Smooth muscle cell (in vitro differentiated cells): ENCODE measurements at regions not wholly inside any gene's neighbourhood (a gene's known extent, or its start where the extent isn't known, plus 50 kb on each side); places are given as distances from the start of the nearest gene placed in this dataset.

Experiments
- DNase-seq: peaks from one replicate; lab custom pipeline; 2025; ENCODE audit not compliant: unreplicated experiment; lab: John Stamatoyannopoulos, UW
- H2AFZ ChIP-seq: fragments of 200-600 bp; sonication (generic); 2 replicates; pipeline ENCODE4 v1.6.0; 2016; ENCODE audit warnings: antibody characterized with exemption, low read depth, mild to moderate bottlenecking
- H3F3A ChIP-seq: fragments of 200-600 bp; sonication (generic); 2 replicates; pipeline ENCODE4 v1.6.0; 2017; ENCODE audit warnings: antibody characterized with exemption, low read depth
- H3K27ac ChIP-seq: fragments of 200-600 bp; sonication (generic); 2 replicates; pipeline ENCODE4 v1.5.1; 2016; ENCODE audit warnings: low read depth, mild to moderate bottlenecking
- H3K27me3 ChIP-seq: fragments of 200-600 bp; sonication (generic); 2 replicates; pipeline ENCODE4 v1.6.1; 2016; ENCODE audit warnings: low read depth, mild to moderate bottlenecking
- H3K36me3 ChIP-seq: fragments of 200-600 bp; sonication (generic); 2 replicates; pipeline ENCODE4 v1.5.1; 2016; ENCODE audit warnings: low read depth
- H3K4me1 ChIP-seq: fragments of 200-600 bp; sonication (generic); 2 replicates; pipeline ENCODE4 v1.5.1; 2016; ENCODE audit warnings: low read depth
- H3K4me2 ChIP-seq: fragments of 200-600 bp; sonication (generic); 2 replicates; pipeline ENCODE4 v1.6.0; 2016; ENCODE audit warnings: mild to moderate bottlenecking
- H3K4me3 ChIP-seq: fragments of 200-600 bp; sonication (generic); 2 replicates; pipeline ENCODE4 v1.5.1; 2016; ENCODE audit warnings: mild to moderate bottlenecking
- H3K79me2 ChIP-seq: fragments of 200-600 bp; sonication (generic); 2 replicates; pipeline ENCODE4 v1.6.0; 2016; ENCODE audit warnings: low read depth, mild to moderate bottlenecking
- H3K9ac ChIP-seq: fragments of 200-600 bp; sonication (generic); 2 replicates; pipeline ENCODE4 v1.6.0; 2016; ENCODE audit warnings: low read depth
- H3K9me3 ChIP-seq: fragments of 200-600 bp; sonication (generic); replicated peaks from 2 replicates; pipeline ENCODE4 v1.5.1; 2016; ENCODE audit warnings: low read depth
- H4K20me1 ChIP-seq: fragments of 200-600 bp; sonication (generic); 2 replicates; pipeline ENCODE4 v1.6.0; 2016; ENCODE audit warnings: low read depth
- WGBS: methylation state at CpG from one replicate; pipeline ENCODE4 v1.1.7; 2016; ENCODE audit warnings: low lambda C conversion rate; 5-methylcytosine and 5-hydroxymethylcytosine counted together
- TF ChIP-seq, protein P1 (sequence below): fragments of 200-600 bp; sonication (generic); IDR thresholded peaks from 2 replicates; pipeline ENCODE4 v1.5.1; 2017; ENCODE audit warnings: borderline replicate concordance, mild to moderate bottlenecking, antibody characterized with exemption; ENCODE audit not compliant: insufficient read depth, poor library complexity, severe bottlenecking

DNA sequence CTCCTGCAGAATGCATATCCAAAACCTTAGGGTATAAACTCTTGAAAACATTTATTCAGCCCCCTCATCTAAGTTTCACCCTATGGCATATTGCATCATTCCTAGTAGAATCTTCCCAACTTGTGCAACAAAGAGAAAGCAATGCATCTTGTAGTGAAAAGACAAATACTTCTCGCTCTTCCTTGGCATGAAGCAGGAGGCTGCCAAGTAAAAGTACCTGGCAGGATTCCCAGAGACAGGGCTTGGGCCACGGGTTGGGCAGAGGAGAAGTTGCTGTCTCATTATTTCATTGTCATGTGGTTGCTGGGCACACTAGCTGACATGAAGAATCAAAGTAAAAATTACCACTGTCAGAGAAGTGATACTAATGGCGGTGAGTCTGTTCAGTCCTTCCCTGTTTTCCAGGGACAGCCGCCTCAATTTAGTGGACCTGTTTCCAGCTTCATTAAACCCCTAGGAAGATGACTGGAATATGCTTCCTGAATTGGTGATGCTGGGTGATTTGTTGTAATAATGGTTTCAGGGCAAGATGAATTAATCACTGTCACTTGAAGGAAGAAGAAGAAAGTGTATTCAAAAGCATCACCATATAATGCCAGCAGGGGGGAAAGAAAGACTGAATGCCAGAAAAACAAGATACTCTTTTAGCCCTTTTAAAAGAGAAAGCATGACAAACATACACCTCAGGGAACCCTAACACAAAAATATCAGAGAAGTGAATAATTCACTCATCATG, 380.5 kb upstream of the IGFBP7 start:
- no peak overlapping the region for H2AFZ ChIP-seq
- WGBS: 87% methylated on average over 4 of the region's 4 CpGs
- no peak overlapping the region for H3K9ac ChIP-seq
- H3K4me1 ChIP-seq: no peaks in the 10 kb centered on the region
- no peaks in the 10 kb centered on the region for H3K27me3 ChIP-seq
- H3K79me2 ChIP-seq: no peaks in the 10 kb centered on the region
- H3K27ac ChIP-seq: no peak overlapping the region
- no peak overlapping the region for H3K4me2 ChIP-seq
- no peaks in the 10 kb centered on the region for H3K9me3 ChIP-seq
- H4K20me1 ChIP-seq: no peaks in the 10 kb centered on the region
- no peaks in the 10 kb centered on the region for H3F3A ChIP-seq
- TF ChIP-seq, protein P1, sequence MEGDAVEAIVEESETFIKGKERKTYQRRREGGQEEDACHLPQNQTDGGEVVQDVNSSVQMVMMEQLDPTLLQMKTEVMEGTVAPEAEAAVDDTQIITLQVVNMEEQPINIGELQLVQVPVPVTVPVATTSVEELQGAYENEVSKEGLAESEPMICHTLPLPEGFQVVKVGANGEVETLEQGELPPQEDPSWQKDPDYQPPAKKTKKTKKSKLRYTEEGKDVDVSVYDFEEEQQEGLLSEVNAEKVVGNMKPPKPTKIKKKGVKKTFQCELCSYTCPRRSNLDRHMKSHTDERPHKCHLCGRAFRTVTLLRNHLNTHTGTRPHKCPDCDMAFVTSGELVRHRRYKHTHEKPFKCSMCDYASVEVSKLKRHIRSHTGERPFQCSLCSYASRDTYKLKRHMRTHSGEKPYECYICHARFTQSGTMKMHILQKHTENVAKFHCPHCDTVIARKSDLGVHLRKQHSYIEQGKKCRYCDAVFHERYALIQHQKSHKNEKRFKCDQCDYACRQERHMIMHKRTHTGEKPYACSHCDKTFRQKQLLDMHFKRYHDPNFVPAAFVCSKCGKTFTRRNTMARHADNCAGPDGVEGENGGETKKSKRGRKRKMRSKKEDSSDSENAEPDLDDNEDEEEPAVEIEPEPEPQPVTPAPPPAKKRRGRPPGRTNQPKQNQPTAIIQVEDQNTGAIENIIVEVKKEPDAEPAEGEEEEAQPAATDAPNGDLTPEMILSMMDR: no peak
- no peaks in the 10 kb centered on the region for H3K36me3 ChIP-seq
- H3K4me3 ChIP-seq: no peak overlapping the region
- DNase-seq: no peak

DNA sequence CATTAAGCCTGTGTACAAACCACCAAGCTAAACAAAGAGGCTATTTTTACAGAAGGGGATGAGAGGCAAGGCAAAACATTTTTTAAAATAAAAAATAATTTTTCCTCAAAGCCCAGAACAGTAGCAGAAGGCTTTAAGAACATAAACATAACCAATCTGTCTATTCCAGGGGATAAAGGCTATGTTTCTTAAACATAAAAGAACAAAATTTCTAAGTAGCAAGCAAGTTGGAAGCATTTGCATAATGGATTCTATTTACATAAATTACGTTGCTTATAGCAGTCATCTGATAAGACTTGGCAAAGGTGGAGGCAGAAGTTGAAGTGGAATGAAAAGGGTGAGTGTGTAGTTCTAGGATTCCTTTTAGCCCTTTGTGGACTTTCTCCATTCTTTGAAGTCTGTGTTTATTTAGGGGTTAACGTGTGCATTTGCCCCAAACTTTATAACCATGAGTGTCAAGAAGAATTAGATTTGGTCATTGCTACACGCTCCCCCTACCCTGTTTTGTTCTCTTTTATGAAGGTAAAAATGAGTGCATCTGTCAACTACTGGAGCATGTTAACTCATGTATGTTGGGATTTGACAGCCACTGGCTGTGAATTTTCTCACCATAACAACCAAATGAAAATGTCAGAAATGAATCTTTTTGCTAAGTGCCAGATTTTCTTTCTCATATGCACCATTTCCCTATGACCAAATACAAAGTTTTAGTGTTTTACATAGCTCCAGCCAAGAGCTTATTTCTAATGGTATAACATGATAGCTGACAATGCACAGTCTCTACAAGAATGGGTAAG, 378.4 kb upstream of the IGFBP7 start:
- Histone ChIP-seq H2AFZ (no peak overlapping the region), H3K4me1 (no peaks in the 10 kb centered on the region), H3K4me3 (no peak overlapping the region), H4K20me1 (no peaks in the 10 kb centered on the region), H3K27me3 (no peaks in the 10 kb centered on the region), H3K27ac (no peak overlapping the region), H3K9ac (no peak overlapping the region), H3K36me3 (no peaks in the 10 kb centered on the region), H3K79me2 (no peaks in the 10 kb centered on the region), H3K4me2 (no peak overlapping the region), H3K9me3 (no peaks in the 10 kb centered on the region), H3F3A (no peaks in the 10 kb centered on the region)
- TF ChIP-seq, protein P1: no peak
- DNase-seq: no peak
- WGBS: 63% methylated on average over 3 of the region's 3 CpGs

DNA sequence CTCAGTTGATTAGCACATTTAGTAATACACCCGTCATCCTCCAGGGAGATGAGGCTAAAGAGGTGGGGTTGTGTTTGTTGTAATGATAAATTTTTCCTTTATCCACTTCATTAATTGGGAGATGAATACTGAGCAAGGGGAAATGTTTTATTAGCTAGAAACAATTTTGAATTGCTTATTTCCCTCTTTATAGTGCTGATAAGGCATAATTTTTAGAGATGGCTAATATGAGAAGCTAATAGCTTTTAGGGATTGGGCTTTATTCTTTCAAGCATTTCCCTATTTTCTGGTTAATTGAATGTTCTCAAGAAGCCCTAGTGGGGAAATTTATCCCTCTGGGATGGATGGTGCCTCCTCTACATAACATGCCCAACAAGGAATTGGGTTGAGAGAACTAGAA, 365.2 kb upstream of the IGFBP7 start:
- H3K9me3 ChIP-seq: no peaks in the 10 kb centered on the region
- no peak for DNase-seq
- H3F3A ChIP-seq: no peaks in the 10 kb centered on the region
- H3K36me3 ChIP-seq: no peaks in the 10 kb centered on the region
- no peaks in the 10 kb centered on the region for H3K27me3 ChIP-seq
- H3K9ac ChIP-seq: no peak overlapping the region
- TF ChIP-seq, protein P1: no peak
- H3K27ac ChIP-seq: no peak overlapping the region
- H3K79me2 ChIP-seq: no peaks in the 10 kb centered on the region
- H4K20me1 ChIP-seq: no peaks in the 10 kb centered on the region
- 97% methylated on average over 1 of the region's 1 CpG for WGBS
- H3K4me1 ChIP-seq: no peaks in the 10 kb centered on the region
- no peak overlapping the region for H2AFZ ChIP-seq
- no peak overlapping the region for H3K4me2 ChIP-seq
- no peak overlapping the region for H3K4me3 ChIP-seq
